Endothelial cell of umbilical vein (primary cell): ENCODE measurements at regions not wholly inside any gene's neighbourhood (a gene's known extent, or its start where the extent isn't known, plus 50 kb on each side); places are given as distances from the start of the nearest gene placed in this dataset.

Experiments used
- CTCF ChIP-seq, 2 donors: IDR thresholded peaks; 1 replicate in 1 of 2; 2 replicates in 1 of 2; pipeline ENCODE4 v1.5.1; 2011; ENCODE audit warnings: low read length in 2 of 2, mild to moderate bottlenecking in 2 of 2, moderate library complexity in 2 of 2, control low read depth in 1 of 2, inconsistent platforms in 1 of 2, low read depth in 1 of 2; ENCODE audit not compliant: insufficient read depth in 1 of 2; ENCODE audit errors: extremely low read depth in 1 of 2
- EZH2 ChIP-seq: IDR thresholded peaks from 2 replicates; pipeline ENCODE4 v1.6.1; 2012; ENCODE audit warnings: borderline replicate concordance, low read depth, mild to moderate bottlenecking, moderate library complexity, low read length, inconsistent platforms; ENCODE audit not compliant: severe bottlenecking
- FOS ChIP-seq: IDR thresholded peaks from 2 replicates; pipeline ENCODE4 v1.6.1; 2011; ENCODE audit warnings: mild to moderate bottlenecking, low read length, moderate library complexity, borderline replicate concordance; ENCODE audit not compliant: insufficient read depth
- JUN ChIP-seq: IDR thresholded peaks from 2 replicates; pipeline ENCODE4 v1.6.1; 2011; ENCODE audit warnings: borderline replicate concordance, low read depth; ENCODE audit not compliant: insufficient read length, insufficient read depth
- MAX ChIP-seq: IDR thresholded peaks from 2 replicates; pipeline ENCODE4 v1.6.1; 2011; ENCODE audit not compliant: insufficient read depth, insufficient read length
- MYC ChIP-seq: IDR thresholded peaks from one replicate; pipeline ENCODE4 v1.6.1; 2011; ENCODE audit warnings: mild to moderate bottlenecking, low read depth, low read length
- POLR2A ChIP-seq: IDR thresholded peaks from 2 replicates; pipeline ENCODE4 v1.6.1; 2012; ENCODE audit warnings: low read depth, mild to moderate bottlenecking, control low read depth, low read length
- POLR2AphosphoS5 ChIP-seq: IDR thresholded peaks from 2 replicates; pipeline ENCODE4 v1.6.1; 2012; ENCODE audit warnings: low read depth, mild to moderate bottlenecking, control low read depth, low read length, moderate library complexity; ENCODE audit not compliant: insufficient read depth

- TF ChIP-seq CTCF (IDR thresholded peaks at IDR 0.05; ENCODE audit: extremely low read depth in 1 of 2, insufficient read depth in 1 of 2, low read depth in 1 of 2, low read length in 2 of 2) (no peak), EZH2 (no peak), POLR2A (no peak), POLR2AphosphoS5 (no peak), MYC (no peak), FOS (no peak), JUN (no peak), MAX (no peak)
Measured at GRCh38 chr10:90481326-90481923, 376.4 kb downstream of the HTR7 start.
